G401 (cell line): ENCODE measurements at regions not wholly inside any gene's neighbourhood (a gene's known extent, or its start where the extent isn't known, plus 50 kb on each side); places are given as distances from the start of the nearest gene placed in this dataset.
"Not testable (repeated sequence)": the region's sequence is repeated elsewhere in the genome, so short reads cannot be mapped to it uniquely, and the experiment has no call there.

Experiments used
- DNase-seq: peaks from one replicate; pipeline ENCODE4 v3.0.0-alpha.2; 2015; ENCODE audit warnings: low spot score
- in situ Hi-C: cut with HindIII; loops from 2 replicates; pipeline ENCODE4 v1.10.0; 2016; ENCODE audit warnings: low sequenced_read_pairs, mixed read lengths

DNA sequence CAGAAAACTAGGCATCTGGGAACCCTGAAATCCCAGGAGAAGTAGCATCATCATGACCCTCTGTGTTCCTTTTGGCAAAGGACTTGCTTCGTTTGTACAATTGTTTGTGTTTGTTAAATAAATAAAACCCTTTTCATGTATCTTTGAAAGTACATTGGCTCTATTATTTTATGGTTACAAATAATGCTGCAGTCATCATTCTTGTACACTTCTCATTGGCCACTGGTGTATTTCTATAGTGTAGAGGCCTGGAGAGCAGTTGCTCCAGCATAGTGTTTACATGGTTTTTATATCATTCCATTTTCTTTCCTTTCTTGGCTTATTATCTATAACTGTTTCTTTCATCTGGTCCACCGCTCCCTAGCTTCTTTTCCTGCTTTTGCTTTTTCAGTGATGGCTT, 253.3 kb downstream of the FAM72C start:
- in situ Hi-C loops, result no loop called here
- no peak for DNase-seq

DNA sequence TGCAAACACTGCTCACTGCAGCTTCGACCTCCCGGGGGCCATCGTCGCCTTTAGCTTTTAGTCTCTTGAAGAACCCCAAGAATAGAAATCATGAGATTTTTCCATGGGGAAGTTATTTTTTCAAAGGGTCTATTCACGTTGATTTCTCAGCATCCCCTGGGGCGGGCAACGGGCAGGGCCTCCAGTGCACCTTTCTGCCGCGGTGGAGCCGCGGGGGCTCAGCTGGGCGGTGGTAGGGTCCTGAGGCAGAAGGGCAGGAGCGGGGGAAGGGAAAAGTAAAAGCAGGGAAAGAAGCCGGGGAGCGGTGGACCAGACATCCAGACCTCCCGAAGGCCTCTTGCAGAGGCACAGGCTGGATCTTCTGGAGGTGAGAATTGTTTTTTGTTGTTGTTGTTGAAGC, 253.8 kb downstream of the FAM72C start:
- no peak for DNase-seq
- in situ Hi-C loops, result no loop called here

DNA sequence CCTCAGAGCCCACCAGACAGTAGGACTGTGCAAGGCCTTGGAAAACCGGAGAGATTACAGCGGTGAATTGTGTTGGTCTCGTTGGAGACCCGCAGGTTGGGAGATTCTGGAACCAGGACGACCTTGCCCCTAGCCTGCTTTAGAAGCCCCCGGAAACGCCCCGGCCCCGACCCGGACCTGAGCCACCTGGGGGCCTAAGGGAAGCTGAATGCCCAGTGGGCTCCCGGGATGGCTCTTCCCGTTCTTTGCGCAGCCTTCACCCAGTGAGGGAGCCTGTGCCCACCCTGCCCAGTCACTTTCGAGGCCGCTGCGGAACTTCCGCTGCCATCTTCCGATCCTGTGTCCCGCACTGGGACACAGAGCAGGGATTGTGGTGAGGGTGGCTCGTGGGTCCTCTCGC, 254.4 kb downstream of the FAM72C start:
- in situ Hi-C loops, result no loop called here
- DNase-seq, result no peak

DNA sequence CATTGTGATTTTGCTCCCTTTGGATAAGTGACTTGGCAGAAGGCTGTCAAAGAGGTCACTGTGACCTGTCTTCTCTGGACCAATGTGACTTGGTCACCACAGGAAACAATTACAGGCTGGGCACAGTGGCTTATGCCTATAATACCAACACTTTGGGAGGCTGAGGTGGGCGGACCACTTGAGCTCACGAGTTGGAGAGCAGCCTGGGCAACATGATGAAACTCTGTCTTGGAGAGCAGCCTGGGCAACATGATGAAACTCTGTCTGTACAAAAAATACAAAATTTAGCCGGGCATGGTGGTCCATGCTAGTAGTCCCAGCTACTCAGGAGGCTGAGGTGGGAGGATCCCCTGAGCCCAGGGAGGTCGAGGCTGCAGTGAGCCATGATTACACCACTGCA, 256.9 kb downstream of the FAM72C start:
- in situ Hi-C loops, result not testable (repeated sequence)

DNA sequence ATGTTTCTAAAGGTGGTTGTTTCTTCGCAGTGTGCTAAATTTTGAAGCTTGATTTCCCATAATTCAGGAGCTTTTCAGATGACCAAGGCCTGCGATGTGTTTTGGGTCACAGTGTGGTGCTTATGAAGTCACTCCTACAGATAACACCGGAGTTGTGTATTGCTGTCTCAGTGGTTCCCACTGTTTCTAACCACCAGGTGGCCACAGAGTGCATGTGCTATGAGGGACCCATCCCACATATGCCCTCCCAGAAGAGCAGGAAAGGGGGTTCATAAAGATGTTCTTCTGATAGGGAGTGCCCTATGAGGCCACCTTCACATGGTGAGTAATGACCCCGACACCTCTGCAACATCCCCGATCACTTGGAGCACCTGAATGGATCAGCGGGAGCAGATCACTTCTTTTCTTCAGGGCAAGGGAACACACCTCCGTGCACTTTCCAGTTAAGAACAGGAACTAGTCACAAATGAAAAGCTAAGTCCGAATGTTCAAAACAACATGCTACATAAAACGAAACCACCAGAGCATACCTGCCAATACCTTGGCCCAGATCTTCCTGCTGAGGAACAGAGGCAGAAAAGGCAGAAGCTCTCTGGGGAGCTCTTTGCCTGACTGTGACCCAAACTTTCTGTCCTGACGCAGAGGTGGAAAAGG, 262.1 kb downstream of the FAM72C start:
- DNase-seq, result peak; percentile 28

More for the DNA sequence above, 256.9 kb downstream of the FAM72C start:
- DNase-seq, result not testable (repeated sequence)

DNA sequence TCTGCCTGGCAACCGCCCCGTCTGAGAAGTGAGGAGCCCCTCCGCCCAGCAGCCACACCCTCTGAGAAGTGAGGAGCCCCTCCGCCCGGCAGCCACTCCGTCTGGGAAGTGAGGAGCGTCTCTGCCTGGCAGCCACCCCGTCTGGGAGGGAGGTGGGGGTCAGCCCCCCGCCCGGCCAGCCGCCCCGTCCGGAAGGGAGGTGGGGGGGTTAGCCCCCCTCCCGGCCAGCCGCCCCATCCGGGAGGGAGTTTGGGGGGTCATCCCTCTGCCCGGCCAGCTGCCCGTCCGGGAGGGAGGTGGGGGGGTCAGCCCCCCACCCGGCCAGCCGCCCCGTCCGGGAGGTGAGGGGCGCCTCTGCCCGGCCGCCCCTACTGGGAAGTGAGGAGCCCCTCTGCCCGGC, 269.0 kb downstream of the FAM72C start:
- in situ Hi-C loops, result not testable (repeated sequence)

More for the DNA sequence above, 262.1 kb downstream of the FAM72C start:
- in situ Hi-C loops, result not testable (repeated sequence)

DNA sequence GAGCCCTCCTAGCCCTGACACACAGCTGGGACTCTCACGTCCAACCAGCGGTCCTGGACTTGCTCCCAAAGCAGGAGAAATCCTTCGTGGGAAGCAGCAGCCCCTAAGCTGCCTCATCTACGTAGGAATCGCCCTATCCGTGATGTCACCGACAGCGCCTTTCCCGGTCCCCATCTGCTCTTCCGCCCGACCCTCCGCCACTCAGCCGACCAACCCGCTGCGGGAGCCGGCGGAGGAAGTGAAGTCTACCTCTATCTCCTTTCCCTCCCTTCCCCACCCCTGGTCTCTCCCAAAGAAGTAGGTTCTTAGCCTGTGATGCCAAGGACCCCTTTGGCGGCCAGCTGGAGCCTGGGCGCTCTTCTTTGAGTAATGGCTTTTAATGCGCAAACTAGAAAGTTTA, 272.1 kb downstream of the FAM72C start:
- DNase-seq, result no peak
- in situ Hi-C loops, result no loop called here

More for the DNA sequence above, 269.0 kb downstream of the FAM72C start:
- DNase-seq, result not testable (repeated sequence)

DNA sequence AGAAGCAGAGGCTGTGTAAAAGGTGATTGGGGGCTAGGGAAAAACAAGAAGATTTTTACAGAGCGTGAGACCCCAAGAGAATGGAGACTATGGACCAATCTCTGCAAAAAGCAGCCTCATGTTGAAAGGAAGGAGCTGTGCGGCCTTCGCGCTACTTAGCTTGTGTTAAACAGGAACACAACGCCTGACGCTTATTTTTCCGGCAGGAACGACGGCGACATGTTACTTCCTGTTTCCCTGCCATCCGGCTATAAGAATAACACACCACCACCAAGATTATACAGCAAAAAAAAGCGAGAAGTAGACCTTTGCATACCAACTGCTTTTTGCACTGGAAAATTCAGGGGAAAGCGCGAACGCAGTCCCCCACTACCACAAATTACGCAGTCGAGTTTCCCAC, 272.7 kb downstream of the FAM72C start:
- DNase-seq, result no peak
- in situ Hi-C loops, result no loop called here

DNA sequence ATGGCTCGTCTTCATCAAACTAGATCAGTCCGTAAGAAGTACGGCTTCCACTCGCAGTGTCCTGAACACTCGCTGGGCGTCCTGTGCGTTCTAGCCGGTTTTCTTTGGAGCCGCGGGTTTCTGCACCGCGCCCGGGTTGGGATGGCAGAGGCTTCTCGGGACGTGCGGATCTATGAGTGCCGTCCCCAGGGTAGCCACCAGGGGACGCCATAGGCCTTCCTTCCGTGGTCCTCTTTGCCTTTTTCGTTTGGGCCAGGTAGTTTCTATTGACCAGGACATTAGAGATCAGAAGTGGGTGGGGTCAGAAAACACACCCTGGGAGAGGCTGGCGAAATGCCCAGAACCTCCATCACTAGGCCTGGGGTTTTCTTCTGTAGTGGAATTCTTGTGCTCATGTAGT, 273.8 kb downstream of the FAM72C start:
- in situ Hi-C loops, result no loop called here
- peak; percentile 47 for DNase-seq

DNA sequence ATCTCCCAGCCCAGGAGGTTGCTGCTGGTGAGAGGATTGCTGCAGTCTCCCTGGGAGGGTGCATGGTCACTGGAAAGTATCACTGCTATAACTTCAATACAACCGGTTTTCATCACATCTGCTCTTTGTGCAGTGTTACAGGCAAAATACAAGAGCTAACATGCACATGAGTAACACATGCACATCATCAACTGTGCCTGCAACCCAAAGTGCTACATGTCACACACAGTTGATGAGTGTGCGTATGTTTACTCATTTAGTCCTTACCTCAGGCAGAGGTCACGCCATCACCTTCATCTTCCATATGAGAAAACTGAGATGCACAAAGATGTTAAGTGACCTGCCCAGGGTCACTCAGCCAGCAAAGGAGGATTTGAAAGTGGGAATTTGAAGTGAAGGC, 277.7 kb downstream of the FAM72C start:
- in situ Hi-C loops, result no loop called here
- DNase-seq, result no peak

DNA sequence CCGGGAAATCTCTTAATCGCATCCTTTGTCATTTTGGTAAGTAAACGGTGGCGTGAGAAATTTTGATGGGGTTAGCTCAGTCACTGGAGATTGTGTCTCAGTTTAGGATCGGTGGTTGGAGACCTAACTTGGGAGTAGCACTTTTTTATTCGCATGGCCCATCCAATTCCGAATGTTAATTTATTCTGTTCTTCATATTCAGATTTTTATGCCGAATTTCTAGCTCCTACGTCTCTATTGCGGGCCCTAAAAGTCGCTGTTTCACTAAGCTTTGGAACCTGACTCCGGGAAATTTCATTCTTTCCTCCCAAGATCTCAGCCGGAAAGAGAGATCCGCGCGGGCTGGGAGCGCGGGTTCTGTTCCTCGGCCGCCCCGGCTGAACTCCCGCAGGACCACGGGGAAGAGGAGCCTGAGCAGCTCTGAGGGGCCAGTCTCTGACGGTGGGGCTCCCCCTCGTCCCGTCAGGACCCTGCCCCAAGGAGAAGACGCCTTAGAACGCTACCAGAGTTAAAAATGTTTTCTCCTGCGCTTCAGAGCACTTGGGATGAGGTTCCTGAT, 279.7 kb downstream of the FAM72C start:
- in situ Hi-C loops, result no loop called here
- DNase-seq, result no peak

DNA sequence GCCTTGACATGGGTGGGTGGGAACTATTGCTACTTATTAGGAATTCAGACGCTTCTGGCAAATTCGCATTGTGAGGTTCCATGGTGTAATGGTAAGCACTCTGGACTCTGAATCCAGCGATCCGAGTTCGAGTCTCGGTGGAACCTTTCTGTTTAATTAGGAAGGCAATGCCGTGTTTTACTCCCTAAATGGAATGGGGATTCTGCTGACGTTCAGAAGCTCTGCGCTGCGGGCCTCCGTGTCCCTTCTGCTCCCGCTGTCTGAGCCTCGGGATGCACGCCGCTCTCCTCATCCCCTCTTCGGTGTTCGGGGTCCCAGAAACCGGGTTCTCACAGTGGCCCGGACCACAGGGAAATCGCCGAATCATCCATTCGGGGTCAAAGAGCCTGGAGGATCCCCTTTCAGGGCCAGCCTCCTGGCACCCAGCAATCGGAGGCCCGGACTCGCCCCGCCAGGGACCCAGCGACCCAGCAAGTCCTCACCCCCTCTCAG, 280.3 kb downstream of the FAM72C start:
- DNase-seq, result peak; percentile 37
- in situ Hi-C loops, result no loop called here

DNA sequence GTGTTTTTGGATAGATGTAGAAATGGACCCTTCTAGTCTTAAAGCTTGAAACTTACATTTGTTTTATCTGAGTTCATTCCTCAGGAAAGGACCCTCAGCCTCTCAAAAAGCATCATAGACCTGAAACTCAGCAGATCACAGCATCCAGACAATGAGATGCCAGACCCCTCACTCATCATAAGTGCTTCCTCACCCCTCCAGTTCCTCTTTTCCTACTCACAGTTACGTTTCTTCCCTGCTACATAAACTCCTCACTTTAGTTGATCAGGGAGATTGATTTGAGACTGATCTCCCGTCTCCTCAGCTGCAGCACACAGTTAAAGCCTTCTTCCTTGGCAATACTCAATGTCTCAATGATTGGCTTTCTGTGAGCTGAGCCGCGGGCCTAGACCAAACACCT, 282.0 kb downstream of the FAM72C start:
- in situ Hi-C loops, result no loop called here

DNA sequence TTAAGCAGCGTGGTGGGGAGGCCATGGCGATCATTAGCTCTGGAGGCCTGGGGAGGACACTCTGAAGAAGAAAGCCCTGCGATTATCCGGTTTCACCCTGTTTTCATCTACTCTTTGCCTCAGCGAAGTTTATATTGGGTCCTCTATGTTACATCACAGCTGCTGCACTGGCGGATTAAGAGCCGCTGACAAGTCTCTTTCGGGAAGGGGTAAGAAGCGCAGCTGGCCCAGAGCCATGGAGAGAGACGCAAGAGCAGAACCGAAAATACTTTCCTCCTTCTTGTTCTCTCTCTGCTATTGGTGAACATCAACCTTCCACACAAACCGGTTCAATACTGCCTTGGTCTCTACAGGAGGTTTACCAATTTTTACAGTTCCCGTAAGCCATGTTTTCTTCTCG, 291.5 kb downstream of the FAM72C start:
- in situ Hi-C loops, result no loop called here
- no peak for DNase-seq

More for the DNA sequence above, 282.0 kb downstream of the FAM72C start:
- no peak for DNase-seq

DNA sequence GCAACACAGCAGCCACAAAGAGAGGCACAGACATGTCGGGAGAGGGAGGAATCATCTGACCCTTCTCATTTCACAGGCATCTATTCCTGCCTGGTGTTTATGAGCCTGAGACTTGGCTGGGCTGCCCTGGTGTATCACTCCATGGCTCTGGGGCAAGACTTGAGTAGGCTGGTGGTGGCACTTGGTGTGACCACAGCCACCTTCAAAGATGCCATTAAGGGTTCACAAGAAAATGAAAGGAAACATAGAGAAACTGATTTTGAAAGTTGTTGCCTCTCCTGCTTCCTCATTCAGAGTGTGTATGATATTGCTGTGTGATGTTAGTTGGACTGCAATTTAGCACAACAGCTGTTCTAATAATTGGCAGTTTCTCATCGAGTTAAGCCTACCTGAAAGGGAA, 298.8 kb downstream of the FAM72C start:
- in situ Hi-C loops, result no loop called here
- no peak for DNase-seq

DNA sequence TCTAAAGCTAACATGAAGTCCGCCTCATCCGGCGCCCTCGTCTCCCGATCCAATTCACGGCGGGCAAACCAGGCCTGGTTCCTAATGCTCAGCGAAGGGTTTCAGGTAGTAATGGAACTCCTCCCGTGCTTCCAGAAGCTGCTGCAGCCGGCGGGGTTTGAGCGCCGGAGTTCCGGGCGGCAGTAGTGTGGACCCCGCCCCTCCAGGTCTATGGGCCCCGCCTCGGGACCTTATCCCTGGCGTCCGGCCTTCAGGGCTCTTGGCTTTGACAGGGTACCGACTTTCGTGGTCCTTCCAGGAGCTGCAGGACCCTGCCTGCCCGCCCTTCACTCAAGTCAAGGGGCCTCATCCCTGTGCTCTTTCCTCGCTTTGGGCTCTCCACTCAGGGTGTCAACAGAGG, 304.1 kb downstream of the FAM72C start:
- in situ Hi-C loops, result no loop called here
- DNase-seq, result no peak

DNA sequence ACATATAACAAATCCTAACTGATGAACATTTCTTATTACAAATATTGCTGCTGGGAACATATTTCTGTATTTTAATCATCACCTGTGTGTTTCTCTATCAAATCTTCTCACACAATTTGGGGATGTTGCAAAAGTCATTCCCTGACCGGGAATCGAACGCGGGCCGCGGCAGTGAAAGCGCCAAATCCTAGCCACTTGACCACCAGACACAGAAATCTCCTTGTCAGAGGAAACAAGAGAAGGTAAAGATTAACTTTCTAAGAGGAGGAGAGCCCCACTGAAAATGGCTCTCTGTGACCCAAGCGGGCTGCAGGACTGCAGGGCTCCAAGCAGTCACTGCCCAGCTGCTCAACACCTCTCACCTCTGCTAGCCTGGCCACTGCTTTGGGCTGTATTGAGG, 304.9 kb downstream of the FAM72C start:
- in situ Hi-C loops, result no loop called here
- DNase-seq, result no peak

DNA sequence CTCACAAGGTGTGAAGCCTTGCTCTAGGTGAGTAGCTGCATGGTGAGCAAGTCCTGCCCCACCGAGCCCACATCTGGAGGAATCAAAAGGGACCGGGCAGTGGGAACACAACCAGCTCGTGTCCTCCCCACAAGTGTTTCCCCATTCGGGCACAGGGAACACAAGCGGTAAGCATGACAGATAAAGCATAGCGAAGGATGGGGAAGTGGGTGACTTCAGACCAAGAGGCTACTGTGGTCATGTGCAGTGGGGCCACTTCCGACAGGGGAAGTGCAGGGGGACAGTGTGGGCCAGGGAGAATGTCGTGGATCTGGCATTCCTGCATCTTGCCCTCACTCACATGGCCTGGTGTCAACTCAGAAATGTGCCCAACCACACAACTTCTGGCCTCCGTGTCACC, 306.2 kb downstream of the FAM72C start:
- in situ Hi-C loops, result no loop called here
- DNase-seq, result no peak

DNA sequence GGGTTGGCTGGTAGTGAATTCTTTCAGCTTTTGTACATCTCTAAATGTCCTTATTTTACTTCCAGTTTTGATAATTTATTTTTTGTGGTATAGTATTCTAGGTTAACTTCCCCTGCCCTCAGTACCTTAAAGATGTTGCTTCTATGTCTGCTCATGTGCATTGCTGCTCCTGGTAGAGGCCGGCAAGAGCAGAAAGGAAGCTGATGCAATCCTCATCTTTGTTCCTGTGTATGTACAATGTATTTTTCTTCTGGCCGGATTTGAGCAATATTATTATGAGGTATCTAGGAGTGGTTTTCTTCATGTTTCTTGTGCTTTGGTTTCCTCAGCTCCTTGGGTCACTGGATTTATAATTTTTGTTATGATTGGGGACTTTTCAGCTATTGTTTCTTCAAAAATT, 308.7 kb downstream of the FAM72C start:
- DNase-seq, in situ Hi-C loops: not testable (repeated sequence)

DNA sequence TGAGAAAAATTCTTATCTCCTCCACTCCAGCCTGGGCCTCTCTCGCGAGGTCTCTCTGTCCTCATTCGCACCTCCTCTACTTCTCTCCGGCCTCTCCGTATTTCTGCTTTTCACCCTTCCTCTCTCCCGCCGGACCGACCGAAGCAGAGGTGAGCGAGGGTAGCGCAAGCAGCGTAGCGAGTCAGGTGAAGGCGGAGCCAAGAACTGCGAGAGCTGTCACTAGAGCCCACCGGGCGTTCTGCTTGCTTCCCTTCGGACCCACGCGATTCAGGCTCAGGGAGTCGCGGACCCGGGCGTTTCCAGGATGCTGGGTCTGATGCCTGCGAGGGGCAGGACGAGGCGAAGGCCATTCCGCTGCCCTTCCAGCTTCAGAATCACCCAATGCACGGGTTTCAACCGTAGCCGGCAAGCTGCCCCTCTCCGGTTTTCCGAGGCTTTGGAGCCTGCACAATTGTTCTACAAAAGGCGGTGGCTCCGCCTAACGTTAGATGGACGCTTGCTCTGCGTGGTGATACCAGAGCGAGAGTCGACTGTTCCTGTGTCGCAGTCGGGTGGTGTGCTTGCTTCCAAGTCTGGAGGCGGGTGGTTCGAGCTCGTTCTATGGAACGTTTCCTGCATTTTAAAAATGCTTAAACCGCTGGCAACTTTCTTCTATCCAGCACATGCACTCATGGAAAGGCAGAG, 310.2 kb downstream of the FAM72C start:
- DNase-seq, result no peak
- in situ Hi-C loops, result no loop called here
